Inflammatory macrophage treated with lipopolysaccharide for 4 hours (primary cell): ENCODE measurements at regions not wholly inside any gene's neighbourhood (a gene's known extent, or its start where the extent isn't known, plus 50 kb on each side); places are given as distances from the start of the nearest gene placed in this dataset.
"Not testable (repeated sequence)": the region's sequence is repeated elsewhere in the genome, so short reads cannot be mapped to it uniquely, and the experiment has no call there.

Source experiments
- DNase-seq: peaks from one replicate; pipeline ENCODE4 v3.0.0-alpha.2; 2020

- DNase-seq, result no peak
Measured at GRCh38 chr15:57767481-57767880, 61.0 kb downstream of the POLR2M start.

- DNase-seq, result no peak
Measured at GRCh38 chr15:57769266-57769665, 62.8 kb downstream of the POLR2M start.

- DNase-seq, result no peak
Measured at GRCh38 chr15:57770495-57770894, 64.0 kb downstream of the POLR2M start.

GRCh38 chr15:57772223-57772957, 65.9 kb downstream of the POLR2M start:
- no peak for DNase-seq

GRCh38 chr15:57773051-57773450, 66.5 kb downstream of the POLR2M start:
- DNase-seq, result no peak

GRCh38 chr15:57777003-57777402, 70.5 kb downstream of the POLR2M start:
- DNase-seq, result no peak

GRCh38 chr15:57780471-57780870, 74.0 kb downstream of the POLR2M start:
- no peak for DNase-seq

GRCh38 chr15:57782731-57783130, 76.2 kb downstream of the POLR2M start:
- no peak for DNase-seq

- peak; percentile 57 for DNase-seq
Measured at GRCh38 chr15:57784081-57784511, 77.6 kb downstream of the POLR2M start.

- DNase-seq, result no peak
Measured at GRCh38 chr15:57785039-57785438, 78.5 kb downstream of the POLR2M start.

- peak; percentile 47 for DNase-seq
Measured at GRCh38 chr15:57785959-57786358, 79.4 kb downstream of the POLR2M start.

GRCh38 chr15:57789225-57789624, 82.7 kb downstream of the POLR2M start:
- no peak for DNase-seq

- DNase-seq, result no peak
Measured at GRCh38 chr15:57792724-57793449, 86.4 kb downstream of the POLR2M start.

- no peak for DNase-seq
Measured at GRCh38 chr15:57795261-57795660, 88.7 kb downstream of the POLR2M start.

- DNase-seq, result no peak
Measured at GRCh38 chr15:57796146-57796545, 89.6 kb downstream of the POLR2M start.

GRCh38 chr15:57797110-57797509, 90.6 kb downstream of the POLR2M start:
- no peak for DNase-seq

- no peak for DNase-seq
Measured at GRCh38 chr15:57797568-57798267, 91.2 kb downstream of the POLR2M start.

GRCh38 chr15:57806003-57806402, 99.5 kb downstream of the POLR2M start:
- DNase-seq, result no peak

GRCh38 chr15:57809285-57809684, 102.8 kb downstream of the POLR2M start:
- DNase-seq, result not testable (repeated sequence)

- no peak for DNase-seq
Measured at GRCh38 chr15:57816599-57816998, 110.1 kb downstream of the POLR2M start.

GRCh38 chr15:57819646-57820045, 113.1 kb downstream of the POLR2M start:
- DNase-seq, result no peak

- no peak for DNase-seq
Measured at GRCh38 chr15:57820119-57820518, 113.6 kb downstream of the POLR2M start.

- DNase-seq, result no peak
Measured at GRCh38 chr15:57821826-57822225, 115.3 kb downstream of the POLR2M start.
